NOMO-1 treated with dmso at 0.1 percent for 144 hours (cell line): ENCODE measurements at regions not wholly inside any gene's neighbourhood (a gene's known extent, or its start where the extent isn't known, plus 50 kb on each side); places are given as distances from the start of the nearest gene placed in this dataset.
"Not testable (repeated sequence)": the region's sequence is repeated elsewhere in the genome, so short reads cannot be mapped to it uniquely, and the experiment has no call there.

Source experiments
- DNase-seq: peaks from one replicate; lab custom pipeline; 2025; ENCODE audit not compliant: unreplicated experiment; lab: John Stamatoyannopoulos, UW

DNA sequence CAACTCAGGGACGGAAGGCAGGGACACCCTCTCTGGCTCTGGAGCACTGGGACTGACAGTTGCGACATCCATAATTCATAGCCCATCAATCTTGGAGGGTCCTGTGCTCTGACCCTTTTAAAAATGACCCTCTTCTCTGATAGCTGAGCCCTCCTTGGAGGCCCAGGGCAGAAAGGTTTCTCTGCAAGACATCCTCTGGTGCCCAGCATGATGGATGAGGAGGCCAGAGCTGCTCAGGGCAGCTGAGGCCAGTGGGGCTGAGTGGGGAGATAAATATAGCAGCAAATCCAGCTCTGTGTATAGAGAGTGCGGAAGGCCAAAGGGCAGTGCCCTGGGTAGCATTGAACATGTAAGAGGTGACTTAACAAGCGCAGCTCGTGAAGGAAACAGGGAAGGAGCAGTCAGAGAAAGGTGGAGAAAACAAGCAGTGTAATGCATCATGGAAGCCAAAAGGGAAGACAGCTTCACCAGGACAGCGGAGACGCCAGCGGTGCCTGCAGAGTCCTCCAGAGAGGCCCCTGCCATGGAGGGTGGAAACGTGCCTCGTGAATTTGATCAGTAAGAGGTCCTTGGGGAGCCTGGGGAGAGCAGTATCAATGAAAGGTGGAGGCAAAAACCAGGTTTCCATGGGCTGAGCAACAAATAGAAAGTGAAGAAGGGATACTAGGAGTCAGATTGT, 50.4 kb upstream of the FMOD start:
- DNase-seq = no peak

DNA sequence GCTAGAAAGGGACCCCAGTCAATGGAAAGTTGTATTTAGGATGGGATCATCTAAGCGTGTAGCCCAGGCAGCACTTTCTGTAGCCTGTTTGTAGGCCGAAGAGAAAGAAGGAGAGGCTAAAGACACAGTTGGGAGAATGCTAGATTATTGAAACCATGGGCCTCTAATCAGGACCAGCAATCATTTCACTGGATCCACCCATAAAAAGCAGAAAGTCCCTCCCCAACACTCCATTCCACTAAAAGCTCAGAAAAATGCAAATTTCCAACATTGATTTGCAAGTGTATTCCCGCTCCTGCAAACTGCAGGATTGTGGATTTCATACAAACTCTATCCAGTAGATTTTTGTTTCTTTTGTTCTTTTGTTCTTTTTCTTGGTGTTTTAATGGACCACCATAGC, 51.2 kb upstream of the FMOD start:
- DNase-seq = no peak

DNA sequence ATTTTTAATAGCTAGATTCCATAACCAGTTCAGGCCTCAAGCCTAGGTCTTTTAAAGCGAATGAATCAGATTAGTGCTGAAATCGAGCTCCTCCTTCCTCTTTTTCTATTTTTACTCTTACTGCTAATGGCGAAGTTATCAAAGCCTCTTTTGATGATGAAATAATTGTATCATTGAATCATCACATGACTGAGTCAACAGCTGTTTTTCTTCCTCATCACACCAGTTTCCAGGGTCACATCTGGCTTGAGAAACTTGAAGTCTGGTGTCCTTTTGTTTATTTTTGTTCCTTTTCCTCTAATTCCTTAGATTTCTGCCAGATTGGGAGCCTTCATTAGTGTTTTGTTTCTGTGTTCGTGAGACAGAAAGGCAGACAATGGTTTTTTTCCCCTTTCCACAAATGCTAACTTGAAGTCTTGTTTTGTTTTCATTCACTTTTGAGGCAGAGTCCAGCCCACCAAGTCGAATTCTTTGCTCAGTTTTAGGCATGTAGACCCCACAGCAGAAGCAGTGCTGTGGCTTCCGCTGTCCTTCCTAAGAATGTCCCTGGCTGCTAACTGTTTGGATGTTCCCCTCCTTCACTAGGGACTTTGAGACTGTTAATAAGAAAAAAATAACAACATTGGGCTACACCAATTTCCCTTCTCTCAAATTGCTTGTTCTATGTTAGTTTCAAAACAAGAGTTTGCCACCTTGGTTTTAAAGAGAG, 51.9 kb upstream of the FMOD start:
- peak; percentile 85 for DNase-seq

DNA sequence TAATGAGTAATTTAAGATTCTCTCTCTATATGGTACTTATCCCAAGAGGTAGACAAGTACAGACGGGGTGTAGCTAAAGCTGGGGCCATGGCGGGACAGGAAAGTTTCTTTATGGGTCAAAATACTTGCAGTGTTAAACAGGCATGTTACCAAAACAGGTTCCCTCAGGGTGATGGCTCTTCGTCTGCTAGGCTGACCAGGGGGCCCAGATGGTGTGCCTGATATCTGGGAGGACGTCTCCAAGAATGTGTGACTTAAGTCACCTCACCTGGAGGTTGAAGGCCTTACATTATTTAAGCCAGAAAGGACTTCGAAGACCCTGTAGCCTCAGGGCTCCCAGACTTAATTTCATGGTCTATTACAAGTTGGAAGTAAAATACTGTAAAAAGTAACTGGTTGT, 52.7 kb upstream of the FMOD start:
- DNase-seq = no peak

- no peak for DNase-seq
Observed at GRCh38 chr1:203404546-203404945, 53.6 kb upstream of the FMOD start.

- DNase-seq = no peak
Observed at GRCh38 chr1:203405703-203406438, 54.9 kb upstream of the FMOD start.

DNA sequence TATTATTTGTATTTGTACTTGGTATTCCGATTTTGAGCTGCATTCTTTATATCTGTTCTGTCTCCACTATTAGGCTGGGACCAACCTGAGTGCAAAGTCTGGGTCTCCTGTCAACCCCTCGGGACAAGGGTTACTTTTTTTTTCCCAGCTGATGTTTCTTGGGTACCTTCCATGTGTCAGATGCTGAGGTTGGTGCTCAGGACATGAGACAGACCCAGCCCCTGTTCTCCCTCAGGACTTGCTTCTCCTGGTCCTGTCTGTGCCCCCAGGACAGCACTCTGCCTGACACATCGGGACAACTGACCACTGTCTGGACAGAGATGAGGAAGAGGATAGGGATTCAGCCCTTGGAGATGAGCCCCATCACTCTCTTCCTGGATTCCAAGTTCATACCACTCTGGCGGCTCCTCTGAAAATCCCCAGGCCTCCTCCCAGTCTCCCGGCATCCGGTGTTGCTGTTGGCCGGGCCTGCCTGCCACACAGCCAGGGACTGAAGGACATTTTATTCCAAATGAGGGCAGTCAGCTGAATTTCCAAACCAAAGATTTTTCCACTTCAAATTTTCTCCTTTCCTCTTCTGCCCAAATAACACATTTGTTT, 55.6 kb upstream of the FMOD start:
- no peak for DNase-seq

DNA sequence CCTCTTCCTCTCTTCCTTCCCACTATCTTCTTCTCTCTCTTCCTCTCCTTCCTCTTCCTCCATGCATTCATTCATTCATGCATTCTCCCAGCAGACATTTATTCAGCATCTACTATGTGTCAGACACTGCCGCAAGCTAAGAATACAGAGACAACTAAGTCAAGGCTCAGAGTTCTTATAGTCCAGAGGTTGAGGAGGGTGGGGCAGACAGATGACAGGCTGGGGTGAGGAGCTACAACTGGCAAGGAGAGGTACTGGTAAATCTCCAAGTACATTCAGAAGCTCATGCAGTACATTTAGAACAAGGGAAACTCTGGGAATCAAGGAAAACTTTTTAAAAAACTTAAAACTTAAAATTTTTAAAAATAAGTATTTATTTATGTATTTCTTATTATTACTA, 56.4 kb upstream of the FMOD start:
- DNase-seq = no peak

DNA sequence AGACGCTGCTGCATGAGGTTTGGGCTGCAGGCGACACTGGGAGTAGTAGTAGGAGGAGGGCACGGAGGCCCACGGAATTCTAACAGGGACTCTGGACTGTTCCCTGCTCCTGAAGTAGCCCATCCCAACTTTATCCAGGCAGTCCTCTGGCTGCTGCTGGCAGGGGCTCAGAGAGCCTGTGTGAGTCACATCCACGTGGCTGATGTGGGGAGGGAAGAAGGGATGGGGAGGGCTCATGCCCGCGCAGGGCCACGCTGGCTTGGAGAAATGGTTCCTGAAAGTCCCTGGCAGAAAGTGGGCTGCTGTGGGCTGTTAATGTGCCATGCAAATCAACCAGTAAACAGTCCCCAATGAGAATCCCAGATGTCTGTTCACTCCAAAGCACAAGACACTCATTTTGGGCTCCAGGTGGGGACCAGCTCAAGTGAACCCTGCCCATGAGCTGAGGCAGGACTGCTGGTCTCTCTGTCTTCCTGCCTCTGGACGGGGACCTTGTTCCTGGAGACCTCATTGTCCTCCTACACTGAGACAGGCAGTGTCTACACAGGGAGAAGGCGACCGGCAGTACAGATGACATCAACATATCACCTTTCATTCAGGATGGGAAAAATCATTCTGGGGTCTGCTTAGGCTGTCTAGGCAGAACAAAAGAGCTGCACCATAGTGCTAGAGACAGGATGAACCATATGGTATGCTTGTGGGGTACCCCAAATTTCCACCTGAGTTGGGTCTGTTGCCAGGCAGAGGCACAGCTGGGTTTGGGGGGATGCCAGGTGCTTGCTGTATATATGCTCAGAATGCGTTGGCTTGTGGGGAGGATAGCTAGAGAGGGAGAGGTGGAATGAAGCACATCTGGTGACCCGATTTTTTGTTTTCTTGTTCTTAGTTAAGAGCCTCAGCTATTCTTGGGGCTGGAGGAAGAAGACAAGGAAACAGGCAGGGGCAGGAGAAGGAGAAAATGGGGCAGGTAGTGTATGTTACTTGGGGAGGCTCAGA, 57.9 kb upstream of the FMOD start:
- DNase-seq = no peak

GRCh38 chr1:203410182-203410900, 59.4 kb upstream of the FMOD start:
- peak; percentile 30 for DNase-seq

GRCh38 chr1:203411431-203411830, 60.5 kb upstream of the FMOD start:
- DNase-seq = not testable (repeated sequence)

DNA sequence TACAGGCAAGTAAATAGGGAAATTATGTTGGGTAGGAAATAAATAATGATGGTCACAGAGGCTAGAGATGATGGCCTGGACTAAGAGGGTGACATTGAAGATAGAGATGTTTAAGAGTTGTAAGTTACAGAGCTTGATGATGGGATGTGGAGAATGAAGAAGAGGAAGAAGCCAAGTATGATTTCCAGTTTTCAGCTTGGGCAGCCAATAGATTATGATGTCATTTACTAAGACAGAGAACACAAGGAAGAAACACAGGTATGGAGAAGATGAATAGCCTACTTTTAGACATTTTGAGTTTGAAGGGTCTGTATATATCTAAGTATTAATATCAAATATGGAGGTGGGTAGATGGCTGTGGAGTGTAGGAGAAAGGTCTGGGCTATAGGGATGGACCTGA, 56.0 kb upstream of the PRELP start:
- no peak for DNase-seq

GRCh38 chr1:203420263-203420662, 55.3 kb upstream of the PRELP start:
- DNase-seq = no peak

- DNase-seq = no peak
Observed at GRCh38 chr1:203421246-203421645, 54.4 kb upstream of the PRELP start.

DNA sequence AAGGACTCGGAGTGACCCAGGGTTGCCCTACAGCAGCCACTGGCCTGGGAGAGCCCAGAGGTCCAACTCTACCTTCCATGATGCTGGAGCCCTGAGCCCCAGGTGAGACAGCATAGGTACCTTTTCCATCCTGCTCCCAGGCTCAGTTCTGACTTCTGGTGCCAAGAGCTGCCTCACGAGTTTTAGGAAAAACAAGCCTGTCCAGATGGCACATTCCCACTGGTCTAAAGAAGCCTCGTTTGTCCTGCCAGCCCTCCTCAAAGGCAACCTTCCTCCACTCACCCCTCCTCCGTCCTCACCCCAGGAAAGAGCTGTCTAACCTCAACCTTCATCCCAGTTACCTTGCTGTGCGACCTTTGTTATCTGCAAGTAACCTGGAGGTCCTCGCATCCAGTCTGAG, 53.5 kb upstream of the PRELP start:
- no peak for DNase-seq

GRCh38 chr1:203422656-203423055, 53.0 kb upstream of the PRELP start:
- DNase-seq = no peak

DNA sequence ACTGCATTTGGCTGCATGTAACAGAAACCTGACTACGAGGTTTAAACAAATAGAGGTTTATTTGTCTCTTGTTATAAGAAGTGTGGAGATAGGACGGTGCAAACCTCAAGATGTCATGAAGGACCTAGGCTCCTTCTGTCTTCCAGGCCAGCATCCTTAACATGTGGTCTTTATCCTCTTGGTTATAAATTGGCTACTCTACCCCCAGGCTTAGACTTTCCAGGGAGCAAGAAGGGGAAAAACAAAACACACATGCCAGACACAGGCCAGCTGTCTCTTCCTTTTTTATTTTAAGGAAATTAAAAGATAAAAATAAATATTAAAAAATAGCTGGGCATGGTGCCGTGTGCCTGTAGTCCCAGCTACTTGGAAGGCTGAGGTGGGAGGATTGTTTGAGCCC, 51.3 kb upstream of the PRELP start:
- DNase-seq = no peak

GRCh38 chr1:203424861-203425662, 50.5 kb upstream of the PRELP start:
- DNase-seq = no peak

- no peak for DNase-seq
Observed at GRCh38 chr1:203425663-203425975, 50.0 kb upstream of the PRELP start.
